ENCODE measurements at regions not wholly inside any gene's neighbourhood (a gene's known extent, or its start where the extent isn't known, plus 50 kb on each side); places are given as distances from the start of the nearest gene placed in this dataset.

DNA sequence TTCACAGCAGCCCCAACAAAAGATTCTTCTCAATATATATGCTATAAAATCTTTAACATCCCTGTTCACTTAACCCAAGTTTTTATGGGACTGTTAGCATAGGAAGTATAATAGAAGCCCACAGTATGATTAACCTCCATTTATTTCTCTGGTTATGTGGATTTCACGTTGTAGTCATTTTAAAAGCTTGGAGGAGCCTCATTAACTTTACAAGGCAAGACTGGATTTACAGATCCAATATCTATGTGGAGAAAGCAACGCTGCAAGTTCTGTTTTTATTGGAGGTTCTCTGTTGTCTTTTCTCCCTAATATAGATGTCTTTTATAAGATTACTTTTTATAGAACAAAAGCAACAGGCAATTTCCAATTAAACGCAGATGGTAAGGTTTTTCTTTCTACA is 114.9 kb upstream of the SYT4 start:
- TF ChIP-seq, protein P1, sequence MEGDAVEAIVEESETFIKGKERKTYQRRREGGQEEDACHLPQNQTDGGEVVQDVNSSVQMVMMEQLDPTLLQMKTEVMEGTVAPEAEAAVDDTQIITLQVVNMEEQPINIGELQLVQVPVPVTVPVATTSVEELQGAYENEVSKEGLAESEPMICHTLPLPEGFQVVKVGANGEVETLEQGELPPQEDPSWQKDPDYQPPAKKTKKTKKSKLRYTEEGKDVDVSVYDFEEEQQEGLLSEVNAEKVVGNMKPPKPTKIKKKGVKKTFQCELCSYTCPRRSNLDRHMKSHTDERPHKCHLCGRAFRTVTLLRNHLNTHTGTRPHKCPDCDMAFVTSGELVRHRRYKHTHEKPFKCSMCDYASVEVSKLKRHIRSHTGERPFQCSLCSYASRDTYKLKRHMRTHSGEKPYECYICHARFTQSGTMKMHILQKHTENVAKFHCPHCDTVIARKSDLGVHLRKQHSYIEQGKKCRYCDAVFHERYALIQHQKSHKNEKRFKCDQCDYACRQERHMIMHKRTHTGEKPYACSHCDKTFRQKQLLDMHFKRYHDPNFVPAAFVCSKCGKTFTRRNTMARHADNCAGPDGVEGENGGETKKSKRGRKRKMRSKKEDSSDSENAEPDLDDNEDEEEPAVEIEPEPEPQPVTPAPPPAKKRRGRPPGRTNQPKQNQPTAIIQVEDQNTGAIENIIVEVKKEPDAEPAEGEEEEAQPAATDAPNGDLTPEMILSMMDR (IDR thresholded peaks at IDR 0.05): no peak
- TF ChIP-seq EP300 (IDR thresholded peaks at IDR 0.05): no peak
- TF ChIP-seq POLR2AphosphoS5 (IDR thresholded peaks at IDR 0.05): no peak
